ENCODE measurements at regions not wholly inside any gene's neighbourhood (a gene's known extent, or its start where the extent isn't known, plus 50 kb on each side); places are given as distances from the start of the nearest gene placed in this dataset.
"Not testable (repeated sequence)": the region's sequence is repeated elsewhere in the genome, so short reads cannot be mapped to it uniquely, and the experiment has no call there.

- H3K27me3 ChIP-seq (ENCODE audit: insufficient read depth, low read length): no peaks in the 10 kb centered on the region
- H3K4me1 ChIP-seq (ENCODE audit: insufficient read depth, low read length): no peaks in the 10 kb centered on the region
- H3K9me3 ChIP-seq (ENCODE audit: low read depth, low read length): no peaks in the 10 kb centered on the region
- H3K4me3 ChIP-seq (ENCODE audit: low read length): no peak overlapping the region
Measured at GRCh38 chr7:140283472-140283871, 106.7 kb upstream of the KDM7A start.

DNA sequence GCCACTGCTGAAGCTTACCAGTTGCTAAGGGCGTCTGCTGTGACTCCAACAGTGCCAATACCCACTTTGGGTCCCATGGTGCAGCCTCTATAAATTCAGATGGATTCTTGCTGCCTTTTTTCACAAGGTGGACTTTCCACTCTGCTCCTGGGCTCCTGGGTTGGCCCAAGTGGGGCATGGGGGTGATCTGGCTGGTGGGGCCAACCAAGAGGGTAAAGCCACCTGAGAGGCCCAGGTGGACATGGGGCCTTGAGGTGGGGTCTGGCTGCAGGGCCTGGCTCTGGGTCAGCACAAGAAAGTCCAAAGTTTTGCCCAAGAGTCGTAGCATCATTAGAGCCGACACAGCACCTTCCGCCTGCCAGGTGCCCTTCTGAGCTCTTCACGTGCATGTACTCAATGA lies 105.2 kb upstream of the KDM7A start:
- H3K4me3 ChIP-seq (ENCODE audit: low read length): no peak overlapping the region
- H3K27me3 ChIP-seq (ENCODE audit: insufficient read depth, low read length): no peaks in the 10 kb centered on the region
- no peaks in the 10 kb centered on the region for H3K9me3 ChIP-seq (ENCODE audit: low read depth, low read length)
- no peaks in the 10 kb centered on the region for H3K4me1 ChIP-seq (ENCODE audit: insufficient read depth, low read length)

DNA sequence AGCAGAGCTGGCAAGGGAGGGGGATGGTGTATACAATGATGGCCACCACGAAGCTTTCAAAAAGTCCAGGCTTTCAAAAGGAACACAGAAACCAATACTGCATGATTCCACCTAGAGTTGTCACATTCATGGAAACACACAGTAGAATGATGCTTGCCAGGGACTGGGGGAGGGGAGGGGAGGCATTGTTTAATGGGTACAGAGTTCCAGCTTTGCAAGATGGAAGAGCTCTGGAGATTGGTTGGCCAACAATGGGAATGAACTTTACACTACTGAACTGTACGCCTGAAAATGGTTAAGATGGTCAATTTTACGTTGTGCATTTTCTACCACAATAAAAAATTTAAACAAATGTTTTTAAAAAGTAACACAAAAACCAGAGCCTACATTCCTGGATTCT lies 104.5 kb upstream of the KDM7A start:
- no peaks in the 10 kb centered on the region for H3K4me1 ChIP-seq (ENCODE audit: insufficient read depth, low read length)
- no peaks in the 10 kb centered on the region for H3K9me3 ChIP-seq (ENCODE audit: low read depth, low read length)
- no peaks in the 10 kb centered on the region for H3K27me3 ChIP-seq (ENCODE audit: insufficient read depth, low read length)
- H3K4me3 ChIP-seq (ENCODE audit: low read length): no peak overlapping the region

GRCh38 chr7:140276001-140276400 lies 99.2 kb upstream of the KDM7A start:
- Histone ChIP-seq H3K27me3 (ENCODE audit: insufficient read depth, low read length) (no peaks in the 10 kb centered on the region), H3K9me3 (ENCODE audit: low read depth, low read length) (no peaks in the 10 kb centered on the region), H3K4me1 (ENCODE audit: insufficient read depth, low read length) (no peaks in the 10 kb centered on the region), H3K4me3 (ENCODE audit: low read length) (no peak overlapping the region)

DNA sequence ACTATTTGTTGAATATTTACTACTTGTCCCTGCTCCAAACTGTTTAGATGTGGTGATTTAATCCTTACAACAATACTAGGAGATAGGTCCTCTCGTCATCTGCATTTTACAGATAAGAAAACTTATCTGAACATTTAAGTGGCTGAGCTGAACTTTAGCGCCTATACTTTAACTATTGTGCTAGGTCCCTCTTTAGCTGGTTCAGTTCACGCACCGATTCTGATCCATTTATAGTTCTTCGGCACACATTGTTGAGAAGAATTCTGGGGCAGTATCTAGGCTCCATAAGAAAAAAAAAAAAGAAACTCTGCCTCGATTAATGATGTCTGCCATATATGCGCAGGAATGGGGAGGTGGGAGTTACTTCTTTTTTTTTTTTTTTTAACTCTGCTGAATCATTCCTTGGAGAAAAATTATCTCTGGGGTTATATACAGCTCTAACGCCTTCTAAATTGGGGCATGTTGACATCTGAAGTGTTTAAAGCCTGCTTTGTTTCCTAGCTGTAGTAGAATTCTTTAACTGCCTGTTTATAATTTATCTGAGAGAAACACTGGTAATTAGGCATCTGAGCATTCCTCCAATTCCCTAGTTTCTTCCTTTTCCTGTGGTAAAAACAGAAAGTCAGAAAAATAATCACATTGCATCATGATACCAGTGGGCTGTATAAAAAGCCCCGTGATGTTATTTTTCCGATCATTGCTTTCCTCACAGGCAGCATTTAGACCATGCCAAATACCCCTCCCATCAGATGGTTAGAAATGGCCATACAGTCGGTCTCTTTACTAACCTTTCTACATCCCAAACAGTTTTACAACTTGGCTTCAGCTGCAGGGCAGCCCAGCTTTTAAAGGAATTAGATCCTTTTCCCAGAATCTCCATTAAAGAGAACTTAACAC lies 98.5 kb upstream of the KDM7A start:
- H3K4me3 ChIP-seq (ENCODE audit: low read length): no peak overlapping the region
- no peaks in the 10 kb centered on the region for H3K27me3 ChIP-seq (ENCODE audit: insufficient read depth, low read length)
- no peaks in the 10 kb centered on the region for H3K9me3 ChIP-seq (ENCODE audit: low read depth, low read length)
- H3K4me1 ChIP-seq (ENCODE audit: insufficient read depth, low read length): no peaks in the 10 kb centered on the region

DNA sequence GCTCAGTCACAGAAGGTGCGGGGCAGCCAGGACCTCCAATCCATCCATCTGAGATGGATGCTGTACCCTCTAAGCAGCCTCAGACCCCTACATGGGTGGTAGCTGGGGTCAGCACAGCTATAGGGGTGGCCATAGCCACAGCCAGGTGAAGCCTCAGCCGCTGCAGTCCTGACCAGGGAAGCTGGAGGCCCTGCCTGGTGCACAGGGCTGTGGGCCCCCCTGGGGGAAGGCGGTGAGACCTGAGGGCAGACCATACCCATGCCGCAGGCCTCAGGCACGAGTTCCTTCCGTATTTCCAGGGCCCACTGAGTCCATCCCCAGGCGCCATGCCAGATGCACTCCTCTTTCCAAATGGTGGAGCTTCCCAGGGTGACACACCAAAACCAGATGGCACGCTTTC lies 96.6 kb upstream of the KDM7A start:
- H3K27me3 ChIP-seq (ENCODE audit: insufficient read depth, low read length): no peaks in the 10 kb centered on the region
- H3K4me1 ChIP-seq (ENCODE audit: insufficient read depth, low read length): no peaks in the 10 kb centered on the region
- no peak overlapping the region for H3K4me3 ChIP-seq (ENCODE audit: low read length)
- H3K9me3 ChIP-seq (ENCODE audit: low read depth, low read length): no peaks in the 10 kb centered on the region

DNA sequence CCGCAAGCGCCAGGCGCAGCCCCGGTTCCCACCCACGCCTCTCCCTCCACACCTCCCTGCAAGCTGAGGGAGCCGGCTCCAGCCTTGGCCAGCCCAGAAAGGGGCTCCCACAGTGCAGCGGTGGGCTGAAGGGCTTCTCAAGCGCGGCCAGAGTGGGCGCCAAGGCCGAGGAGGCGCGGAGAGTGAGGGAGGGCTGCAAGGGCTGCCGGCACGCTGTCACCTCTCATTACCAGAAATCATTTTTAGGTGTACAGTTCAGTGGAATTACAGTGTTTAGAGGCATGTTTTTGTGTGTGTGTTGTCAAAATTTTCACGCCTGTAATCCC lies 94.8 kb upstream of the KDM7A start:
- H3K9me3 ChIP-seq (ENCODE audit: low read depth, low read length); H3K27me3 ChIP-seq (ENCODE audit: insufficient read depth, low read length); H3K4me3 ChIP-seq (ENCODE audit: low read length); H3K4me1 ChIP-seq (ENCODE audit: insufficient read depth, low read length): not testable (repeated sequence)

GRCh38 chr7:140269004-140269638 lies 92.3 kb upstream of the KDM7A start:
- H3K9me3 ChIP-seq (ENCODE audit: low read depth, low read length): no peaks in the 10 kb centered on the region
- H3K27me3 ChIP-seq (ENCODE audit: insufficient read depth, low read length): no peaks in the 10 kb centered on the region
- peaks cover 4% of the 10 kb centered on the region for H3K4me1 ChIP-seq (ENCODE audit: insufficient read depth, low read length)
- no peak overlapping the region for H3K4me3 ChIP-seq (ENCODE audit: low read length)

DNA sequence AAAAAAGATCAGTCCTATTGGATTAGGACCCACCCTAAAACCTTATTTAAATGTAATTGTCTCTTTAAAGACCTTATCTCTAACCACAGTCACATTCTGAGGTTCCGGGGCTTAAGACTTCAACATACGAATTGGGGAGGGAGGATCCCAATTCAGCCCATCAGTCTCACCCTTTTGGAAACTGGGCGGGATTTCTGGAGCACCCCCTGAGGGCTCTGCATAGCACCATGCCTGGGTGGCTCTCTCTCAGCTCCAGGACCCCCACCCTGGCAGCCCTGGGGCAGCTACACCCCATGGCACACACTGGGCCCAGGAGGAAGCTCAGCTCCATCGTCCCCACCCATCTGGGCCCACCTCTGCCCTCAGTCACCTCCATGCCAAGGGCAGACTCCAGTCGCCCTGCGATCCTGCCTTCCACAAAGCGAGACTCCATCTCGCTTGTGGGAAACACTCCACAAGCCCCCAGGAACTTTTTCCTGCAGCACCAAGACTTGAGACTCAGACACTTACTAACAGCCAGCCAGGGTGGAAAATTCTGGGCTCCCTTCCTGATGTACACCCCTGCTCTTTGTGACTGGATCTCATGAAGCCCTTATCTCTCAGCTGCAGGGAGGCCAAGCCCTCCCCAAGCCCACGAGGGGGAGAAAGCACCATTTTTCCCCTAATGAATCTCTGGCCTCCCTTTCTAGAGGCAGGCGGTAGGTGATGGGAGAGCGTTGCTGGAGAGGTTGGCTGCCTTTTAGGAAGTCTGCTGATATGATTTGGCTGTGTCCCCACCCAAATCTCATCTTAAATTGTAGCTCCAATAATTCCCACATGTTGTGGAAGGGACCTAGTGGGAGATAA lies 90.8 kb upstream of the KDM7A start:
- H3K9me3 ChIP-seq (ENCODE audit: low read depth, low read length): no peaks in the 10 kb centered on the region
- H3K4me3 ChIP-seq (ENCODE audit: low read length): no peak overlapping the region
- H3K27me3 ChIP-seq (ENCODE audit: insufficient read depth, low read length): no peaks in the 10 kb centered on the region
- peaks cover 18% of the 10 kb centered on the region for H3K4me1 ChIP-seq (ENCODE audit: insufficient read depth, low read length)

GRCh38 chr7:140263277-140263676 lies 86.5 kb upstream of the KDM7A start:
- Histone ChIP-seq H3K4me3 (ENCODE audit: low read length) (no peak overlapping the region), H3K4me1 (ENCODE audit: insufficient read depth, low read length) (peaks cover 36% of the 10 kb centered on the region), H3K27me3 (ENCODE audit: insufficient read depth, low read length) (no peaks in the 10 kb centered on the region), H3K9me3 (ENCODE audit: low read depth, low read length) (no peaks in the 10 kb centered on the region)

DNA sequence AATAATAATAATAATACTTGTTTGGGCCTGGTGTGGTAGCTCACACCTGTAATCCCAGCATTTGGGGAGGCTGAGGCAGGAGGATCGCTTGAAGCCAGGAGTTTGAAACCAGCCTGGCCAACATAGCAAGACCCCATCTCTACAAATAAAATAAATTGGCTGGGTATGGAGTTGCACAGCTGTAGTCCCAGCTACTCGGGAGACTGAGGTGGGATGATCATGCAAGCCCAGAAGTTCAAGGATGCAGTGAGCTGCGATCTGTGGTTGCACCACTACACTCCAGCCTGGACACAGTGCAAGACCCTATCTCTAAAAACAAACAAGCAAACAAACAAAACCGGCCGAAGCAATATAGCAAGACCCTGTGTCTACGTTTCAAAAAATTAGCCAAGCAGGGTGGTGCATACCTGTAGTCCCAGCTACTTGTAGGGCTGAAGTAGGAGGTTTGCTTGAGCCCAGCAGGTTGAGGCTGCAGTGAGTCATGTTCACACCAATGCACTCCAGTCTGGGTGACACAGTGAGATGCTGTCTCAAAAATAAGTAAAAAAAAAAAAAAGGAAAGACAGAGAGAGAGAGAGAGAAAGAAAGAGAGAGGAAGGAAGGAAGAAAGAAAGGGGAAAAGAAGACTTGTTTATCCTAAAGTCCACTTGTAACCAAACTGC lies 85.6 kb upstream of the KDM7A start:
- Histone ChIP-seq H3K9me3 (ENCODE audit: low read depth, low read length) (no peaks in the 10 kb centered on the region), H3K4me1 (ENCODE audit: insufficient read depth, low read length) (peaks cover 36% of the 10 kb centered on the region), H3K27me3 (ENCODE audit: insufficient read depth, low read length) (no peaks in the 10 kb centered on the region), H3K4me3 (ENCODE audit: low read length) (no peak overlapping the region)

GRCh38 chr7:140261522-140261921 lies 84.7 kb upstream of the KDM7A start:
- H3K4me1 ChIP-seq (ENCODE audit: insufficient read depth, low read length): peaks cover 32% of the 10 kb centered on the region
- H3K27me3 ChIP-seq (ENCODE audit: insufficient read depth, low read length): no peaks in the 10 kb centered on the region
- no peaks in the 10 kb centered on the region for H3K9me3 ChIP-seq (ENCODE audit: low read depth, low read length)
- no peak overlapping the region for H3K4me3 ChIP-seq (ENCODE audit: low read length)

DNA sequence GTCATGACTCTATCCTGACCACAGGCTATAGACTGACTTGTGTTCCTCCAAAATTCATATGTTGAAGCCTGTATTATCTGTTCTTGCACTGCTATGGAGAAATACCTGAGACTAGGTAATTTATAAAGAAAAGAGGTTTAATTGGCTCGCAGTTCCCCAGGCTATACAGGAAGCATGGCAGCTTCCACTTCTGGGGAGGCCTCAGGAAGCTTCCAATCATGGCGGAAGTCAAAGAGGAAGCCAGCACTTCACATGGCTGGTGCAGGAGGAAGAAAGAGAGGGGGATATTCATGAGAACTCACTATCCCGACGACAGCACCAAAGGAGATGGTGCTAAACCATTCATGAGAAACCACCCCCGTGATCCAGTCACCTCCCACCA lies 84.3 kb upstream of the KDM7A start:
- H3K4me1 ChIP-seq (ENCODE audit: insufficient read depth, low read length): peaks cover 32% of the 10 kb centered on the region
- no peak overlapping the region for H3K4me3 ChIP-seq (ENCODE audit: low read length)
- H3K9me3 ChIP-seq (ENCODE audit: low read depth, low read length): no peaks in the 10 kb centered on the region
- no peaks in the 10 kb centered on the region for H3K27me3 ChIP-seq (ENCODE audit: insufficient read depth, low read length)

DNA sequence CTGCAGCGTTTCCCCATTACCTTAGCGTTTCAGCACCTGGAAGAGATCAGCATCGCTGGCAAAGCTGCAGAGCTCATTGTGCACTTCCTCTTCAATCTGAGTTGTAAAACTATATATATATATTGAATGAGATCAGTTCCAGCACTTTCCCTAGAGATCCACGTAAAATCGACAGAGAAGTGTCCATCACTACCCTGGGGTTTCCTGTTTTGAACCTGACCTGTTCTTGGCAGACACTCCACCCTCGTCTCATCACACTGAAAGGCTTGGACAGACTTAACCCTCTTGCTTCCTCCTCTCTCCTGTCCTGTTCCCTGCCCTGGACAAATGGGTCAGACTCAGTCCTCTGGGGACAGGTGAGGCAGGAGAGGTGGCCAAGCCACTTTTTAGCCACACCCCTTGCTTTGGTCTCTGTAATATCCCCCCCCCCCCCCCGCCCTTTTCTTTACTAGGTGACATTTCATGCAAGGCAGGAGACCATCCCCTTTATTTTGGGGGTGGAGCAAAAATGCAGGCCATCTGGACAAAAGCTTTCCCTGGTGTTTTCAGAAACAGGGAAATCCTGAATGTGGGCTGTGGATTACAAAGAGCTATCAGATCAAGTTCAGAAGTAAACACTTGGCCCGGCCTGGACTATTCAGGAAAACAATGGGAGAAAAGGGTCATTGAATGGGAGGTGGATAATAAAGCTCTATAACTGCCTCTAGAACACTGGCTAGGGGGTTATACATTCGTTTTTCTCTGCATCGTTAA lies 83.7 kb upstream of the KDM7A start:
- H3K4me1 ChIP-seq (ENCODE audit: insufficient read depth, low read length): peaks cover 32% of the 10 kb centered on the region
- no peak overlapping the region for H3K4me3 ChIP-seq (ENCODE audit: low read length)
- no peaks in the 10 kb centered on the region for H3K27me3 ChIP-seq (ENCODE audit: insufficient read depth, low read length)
- no peaks in the 10 kb centered on the region for H3K9me3 ChIP-seq (ENCODE audit: low read depth, low read length)

Data from mononuclear cell (primary cell).